ENCODE measurements at regions not wholly inside any gene's neighbourhood (a gene's known extent, or its start where the extent isn't known, plus 50 kb on each side); places are given as distances from the start of the nearest gene placed in this dataset.

GRCh38 chr2:61679096-61679495, 140.9 kb upstream of the XPO1 start:
- ATAC-seq (ENCODE audit: low FRiP score) (no peak), DNase-seq (ENCODE audit: low spot score) (no peak)
- TF ChIP-seq CTCF (IDR thresholded peaks at IDR 0.05), result no peak

GRCh38 chr2:61677942-61678341, 139.8 kb upstream of the XPO1 start:
- no peak for ATAC-seq (ENCODE audit: low FRiP score)
- no peak for TF ChIP-seq CTCF (IDR thresholded peaks at IDR 0.05)
- DNase-seq (ENCODE audit: low spot score), result no peak

- ATAC-seq (ENCODE audit: low FRiP score), result no peak
- no peak for DNase-seq (ENCODE audit: low spot score)
- no peak for TF ChIP-seq CTCF (IDR thresholded peaks at IDR 0.05)
Observed at GRCh38 chr2:61677306-61677705, 139.2 kb upstream of the XPO1 start.

GRCh38 chr2:61675204-61675603, 137.0 kb upstream of the XPO1 start:
- no peak for DNase-seq (ENCODE audit: low spot score)
- no peak for TF ChIP-seq CTCF (IDR thresholded peaks at IDR 0.05)
- no peak for ATAC-seq (ENCODE audit: low FRiP score)

GRCh38 chr2:61671561-61672315, 133.6 kb upstream of the XPO1 start:
- TF ChIP-seq CTCF (IDR thresholded peaks at IDR 0.05), result no peak
- DNase-seq (ENCODE audit: low spot score) (no peak), ATAC-seq (ENCODE audit: low FRiP score) (peak; percentile 32)

- TF ChIP-seq CTCF (IDR thresholded peaks at IDR 0.05), result no peak
- DNase-seq (ENCODE audit: low spot score) (no peak), ATAC-seq (ENCODE audit: low FRiP score) (peak; percentile 73)
Observed at GRCh38 chr2:61670591-61671501, 132.7 kb upstream of the XPO1 start.
